ENCODE measurements at regions not wholly inside any gene's neighbourhood (a gene's known extent, or its start where the extent isn't known, plus 50 kb on each side); places are given as distances from the start of the nearest gene placed in this dataset.

- H3K4me3 ChIP-seq: no peak overlapping the region
- ATAC-seq: no peak
- H3K9me3 ChIP-seq: peaks cover 9% of the 10 kb centered on the region
- intact Hi-C loops (cut with DNase I, micrococcal nuclease): no loop called here
- no peaks in the 10 kb centered on the region for H3K36me3 ChIP-seq (ENCODE audit: low read depth)
- TF ChIP-seq, protein P1, sequence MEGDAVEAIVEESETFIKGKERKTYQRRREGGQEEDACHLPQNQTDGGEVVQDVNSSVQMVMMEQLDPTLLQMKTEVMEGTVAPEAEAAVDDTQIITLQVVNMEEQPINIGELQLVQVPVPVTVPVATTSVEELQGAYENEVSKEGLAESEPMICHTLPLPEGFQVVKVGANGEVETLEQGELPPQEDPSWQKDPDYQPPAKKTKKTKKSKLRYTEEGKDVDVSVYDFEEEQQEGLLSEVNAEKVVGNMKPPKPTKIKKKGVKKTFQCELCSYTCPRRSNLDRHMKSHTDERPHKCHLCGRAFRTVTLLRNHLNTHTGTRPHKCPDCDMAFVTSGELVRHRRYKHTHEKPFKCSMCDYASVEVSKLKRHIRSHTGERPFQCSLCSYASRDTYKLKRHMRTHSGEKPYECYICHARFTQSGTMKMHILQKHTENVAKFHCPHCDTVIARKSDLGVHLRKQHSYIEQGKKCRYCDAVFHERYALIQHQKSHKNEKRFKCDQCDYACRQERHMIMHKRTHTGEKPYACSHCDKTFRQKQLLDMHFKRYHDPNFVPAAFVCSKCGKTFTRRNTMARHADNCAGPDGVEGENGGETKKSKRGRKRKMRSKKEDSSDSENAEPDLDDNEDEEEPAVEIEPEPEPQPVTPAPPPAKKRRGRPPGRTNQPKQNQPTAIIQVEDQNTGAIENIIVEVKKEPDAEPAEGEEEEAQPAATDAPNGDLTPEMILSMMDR (IDR thresholded peaks at IDR 0.05): no peak
- DNase-seq: no peak
- H3K4me1 ChIP-seq (ENCODE audit: low read depth): no peaks in the 10 kb centered on the region
Measured at GRCh38 chr21:28675331-28676041, 317.2 kb downstream of the LTN1 start.

DNA sequence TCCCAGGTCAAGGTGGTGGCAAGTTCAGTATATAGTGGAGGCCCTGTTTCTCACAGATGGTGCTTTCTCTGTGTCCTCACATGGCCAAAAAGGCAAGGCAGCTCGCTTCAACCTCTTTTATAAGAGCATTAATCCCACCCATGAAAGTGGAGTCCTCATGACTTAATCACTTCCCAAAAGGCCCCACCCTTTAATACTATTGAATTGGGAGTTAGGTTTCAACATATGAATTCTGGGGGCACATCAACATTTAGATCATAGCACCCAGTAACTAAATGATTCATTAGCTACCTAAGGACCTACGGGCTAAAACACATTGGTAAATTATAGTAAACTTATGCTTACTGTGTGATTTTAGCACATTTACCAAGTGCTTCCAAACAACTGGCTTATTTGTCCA, 317.9 kb downstream of the LTN1 start:
- intact Hi-C loops (cut with DNase I, micrococcal nuclease): no loop called here
- Histone ChIP-seq H3K9me3 (peaks cover 9% of the 10 kb centered on the region), H3K4me3 (no peak overlapping the region), H3K36me3 (ENCODE audit: low read depth) (no peaks in the 10 kb centered on the region), H3K4me1 (ENCODE audit: low read depth) (no peaks in the 10 kb centered on the region)
- ATAC-seq (no peak), DNase-seq (no peak)
- TF ChIP-seq, protein P1 (IDR thresholded peaks at IDR 0.05): no peak

DNA sequence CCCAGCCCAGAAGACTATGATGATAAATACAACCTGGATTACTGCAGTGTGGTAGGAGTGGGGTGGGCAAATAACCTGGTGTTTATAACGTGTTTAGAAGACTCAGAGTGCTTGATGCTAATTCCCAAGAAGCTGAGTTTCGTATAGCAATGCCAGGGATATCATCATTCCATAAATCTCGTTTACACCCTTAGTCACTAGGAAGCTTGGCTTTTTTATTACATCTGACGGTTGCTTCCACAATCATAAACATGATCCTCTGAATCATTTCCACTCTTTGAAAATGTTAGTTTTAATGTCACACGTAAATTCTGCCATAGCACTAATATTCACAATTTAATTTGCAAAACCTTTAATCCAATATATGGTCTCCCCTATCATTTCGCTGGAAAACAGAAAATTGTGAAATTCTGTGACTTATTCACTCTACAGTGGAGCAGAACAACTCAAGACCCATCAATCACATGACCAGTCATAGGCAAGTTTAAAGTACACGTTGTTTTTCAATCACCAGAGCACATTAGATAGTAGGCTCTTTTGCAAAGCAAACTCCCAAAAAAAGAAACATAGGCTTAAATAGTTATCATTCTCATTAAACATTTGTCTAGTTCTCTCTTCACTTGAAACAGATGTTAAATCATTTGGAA, 321.0 kb downstream of the LTN1 start:
- intact Hi-C loops (cut with DNase I, micrococcal nuclease): no loop called here

GRCh38 chr21:28669971-28670653, 322.6 kb downstream of the LTN1 start:
- Histone ChIP-seq H3K36me3 (ENCODE audit: low read depth) (no peaks in the 10 kb centered on the region), H3K4me3 (no peak overlapping the region), H3K9me3 (no peaks in the 10 kb centered on the region), H3K4me1 (ENCODE audit: low read depth) (no peaks in the 10 kb centered on the region)
- ATAC-seq (no peak), DNase-seq (no peak)
- TF ChIP-seq, protein P1 (IDR thresholded peaks at IDR 0.05): no peak
- intact Hi-C loops (cut with DNase I, micrococcal nuclease): no loop called here

More for the DNA sequence above, 321.0 kb downstream of the LTN1 start:
- Histone ChIP-seq H3K4me1 (ENCODE audit: low read depth) (no peaks in the 10 kb centered on the region), H3K36me3 (ENCODE audit: low read depth) (no peaks in the 10 kb centered on the region), H3K9me3 (peaks cover 3% of the 10 kb centered on the region), H3K4me3 (no peak overlapping the region)
- no peak for ATAC-seq
- DNase-seq: no peak
- TF ChIP-seq, protein P1 (IDR thresholded peaks at IDR 0.05): no peak

- Histone ChIP-seq H3K4me1 (ENCODE audit: low read depth) (no peaks in the 10 kb centered on the region), H3K36me3 (ENCODE audit: low read depth) (no peaks in the 10 kb centered on the region), H3K9me3 (no peaks in the 10 kb centered on the region), H3K4me3 (no peak overlapping the region)
- TF ChIP-seq, protein P1 (IDR thresholded peaks at IDR 0.05): no peak
- intact Hi-C loops (cut with DNase I, micrococcal nuclease): no loop called here
- ATAC-seq (no peak), DNase-seq (no peak)
Measured at GRCh38 chr21:28669321-28669720, 323.4 kb downstream of the LTN1 start.
